ENCODE measurements at regions not wholly inside any gene's neighbourhood (a gene's known extent, or its start where the extent isn't known, plus 50 kb on each side); places are given as distances from the start of the nearest gene placed in this dataset.

- Histone ChIP-seq H3K36me3 (ENCODE audit: low read depth) (no peaks in the 10 kb centered on the region), H2AFZ (no peak overlapping the region), H3K4me1 (replicated peaks; ENCODE audit: insufficient read depth) (0 out of 2 replicates have a peak, but pooled peaks cover under 1% of the 10 kb centered on the region), H3K4me2 (no peak overlapping the region), H3K79me2 (ENCODE audit: low read depth) (no peaks in the 10 kb centered on the region), H3K9me2 (ENCODE audit: insufficient read depth) (no peaks in the 10 kb centered on the region), H4K20me1 (ENCODE audit: insufficient read depth) (no peaks in the 10 kb centered on the region), H3K27ac (no peak overlapping the region), H3K4me3 (no peak overlapping the region), H3K27me3 (ENCODE audit: insufficient read depth, low read depth) (no peaks in the 10 kb centered on the region), H3F3A (ENCODE audit: insufficient read depth, low read depth) (0 out of 2 replicates have a peak, but pooled peaks cover under 1% of the 10 kb centered on the region), H3K9me3 (ENCODE audit: insufficient read depth, low read depth) (peaks cover 18% of the 10 kb centered on the region)
- DNase-seq, result no peak
- ChIA-PET CTCF (no interaction called here), POLR2A (ENCODE audit: unreplicated experiment) (no interaction called here)
- TF ChIP-seq EZH2 (IDR thresholded peaks at IDR 0.05; ENCODE audit: low read depth) (no peak), CTCF (conservative IDR thresholded peaks at IDR 0.05) (no peak)
- intact Hi-C loops (cut with micrococcal nuclease; ENCODE audit: unreplicated experiment), result no loop called here
- BruUV-seq (replicated peaks), result no TSS peak
Measured at GRCh38 chr12:65664715-65665250, 159.5 kb upstream of the HMGA2 start.

- POLR2A ChIA-PET (ENCODE audit: unreplicated experiment), result no interaction called here
- no TSS peak for BruUV-seq (replicated peaks)
- Histone ChIP-seq H3K79me2 (ENCODE audit: low read depth) (no peaks in the 10 kb centered on the region), H3K9me2 (ENCODE audit: insufficient read depth) (no peaks in the 10 kb centered on the region), H3K36me3 (ENCODE audit: low read depth) (no peaks in the 10 kb centered on the region), H3K9me3 (ENCODE audit: insufficient read depth, low read depth) (peaks cover 10% of the 10 kb centered on the region), H3K27me3 (ENCODE audit: insufficient read depth, low read depth) (no peaks in the 10 kb centered on the region), H3K4me3 (no peak overlapping the region), H2AFZ (no peak overlapping the region), H4K20me1 (ENCODE audit: insufficient read depth) (no peaks in the 10 kb centered on the region), H3K4me1 (replicated peaks; ENCODE audit: insufficient read depth) (no peaks in the 10 kb centered on the region), H3K4me2 (no peak overlapping the region), H3K27ac (no peak overlapping the region), H3F3A (ENCODE audit: insufficient read depth, low read depth) (no peaks in the 10 kb centered on the region)
- intact Hi-C loops (cut with micrococcal nuclease; ENCODE audit: unreplicated experiment), result no loop called here
- DNase-seq, result no peak
- TF ChIP-seq EZH2 (IDR thresholded peaks at IDR 0.05; ENCODE audit: low read depth) (no peak), CTCF (conservative IDR thresholded peaks at IDR 0.05) (no peak)
- CTCF ChIA-PET, result no interaction called here
Measured at GRCh38 chr12:65665817-65666216, 158.5 kb upstream of the HMGA2 start.

GRCh38 chr12:65666876-65667275 is 157.4 kb upstream of the HMGA2 start:
- Histone ChIP-seq H3K9me2 (ENCODE audit: insufficient read depth) (no peaks in the 10 kb centered on the region), H3K4me1 (replicated peaks; ENCODE audit: insufficient read depth) (no peaks in the 10 kb centered on the region), H3K4me2 (no peak overlapping the region), H3K27ac (no peak overlapping the region), H3K36me3 (ENCODE audit: low read depth) (no peaks in the 10 kb centered on the region), H3K79me2 (ENCODE audit: low read depth) (no peaks in the 10 kb centered on the region), H3K9me3 (ENCODE audit: insufficient read depth, low read depth) (peaks cover 10% of the 10 kb centered on the region), H2AFZ (no peak overlapping the region), H3K4me3 (no peak overlapping the region), H4K20me1 (ENCODE audit: insufficient read depth) (no peaks in the 10 kb centered on the region), H3F3A (ENCODE audit: insufficient read depth, low read depth) (no peaks in the 10 kb centered on the region), H3K27me3 (ENCODE audit: insufficient read depth, low read depth) (no peaks in the 10 kb centered on the region)
- ChIA-PET POLR2A (ENCODE audit: unreplicated experiment) (no interaction called here), CTCF (no interaction called here)
- no peak for DNase-seq
- intact Hi-C loops (cut with micrococcal nuclease; ENCODE audit: unreplicated experiment), result no loop called here
- BruUV-seq (replicated peaks), result no TSS peak
- TF ChIP-seq EZH2 (IDR thresholded peaks at IDR 0.05; ENCODE audit: low read depth), result no peak
- TF ChIP-seq CTCF (conservative IDR thresholded peaks at IDR 0.05), result no peak

Data from PC-9 (cell line).